ENCODE measurements at regions not wholly inside any gene's neighbourhood (a gene's known extent, or its start where the extent isn't known, plus 50 kb on each side); places are given as distances from the start of the nearest gene placed in this dataset.

DNA sequence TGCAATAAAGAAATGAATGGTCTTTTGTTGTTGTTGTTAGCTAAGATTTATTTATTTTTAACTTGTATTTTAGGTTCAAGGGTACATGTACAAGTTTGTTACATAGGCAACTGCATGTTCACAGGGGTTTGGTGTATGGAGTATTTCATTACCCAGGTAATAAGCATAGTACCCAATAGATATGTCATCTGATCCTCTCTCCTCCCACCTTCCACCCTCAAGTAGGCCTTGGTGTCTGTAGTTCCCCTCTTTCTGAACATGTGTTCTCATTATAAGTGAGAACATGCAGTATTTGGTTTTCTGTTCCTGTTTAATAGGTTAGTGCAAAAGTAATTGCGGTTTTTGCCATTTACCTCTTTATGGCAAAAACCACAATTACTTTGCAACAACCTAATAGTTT, 554.1 kb downstream of the TBC1D4 start:
- TF ChIP-seq, protein P1, sequence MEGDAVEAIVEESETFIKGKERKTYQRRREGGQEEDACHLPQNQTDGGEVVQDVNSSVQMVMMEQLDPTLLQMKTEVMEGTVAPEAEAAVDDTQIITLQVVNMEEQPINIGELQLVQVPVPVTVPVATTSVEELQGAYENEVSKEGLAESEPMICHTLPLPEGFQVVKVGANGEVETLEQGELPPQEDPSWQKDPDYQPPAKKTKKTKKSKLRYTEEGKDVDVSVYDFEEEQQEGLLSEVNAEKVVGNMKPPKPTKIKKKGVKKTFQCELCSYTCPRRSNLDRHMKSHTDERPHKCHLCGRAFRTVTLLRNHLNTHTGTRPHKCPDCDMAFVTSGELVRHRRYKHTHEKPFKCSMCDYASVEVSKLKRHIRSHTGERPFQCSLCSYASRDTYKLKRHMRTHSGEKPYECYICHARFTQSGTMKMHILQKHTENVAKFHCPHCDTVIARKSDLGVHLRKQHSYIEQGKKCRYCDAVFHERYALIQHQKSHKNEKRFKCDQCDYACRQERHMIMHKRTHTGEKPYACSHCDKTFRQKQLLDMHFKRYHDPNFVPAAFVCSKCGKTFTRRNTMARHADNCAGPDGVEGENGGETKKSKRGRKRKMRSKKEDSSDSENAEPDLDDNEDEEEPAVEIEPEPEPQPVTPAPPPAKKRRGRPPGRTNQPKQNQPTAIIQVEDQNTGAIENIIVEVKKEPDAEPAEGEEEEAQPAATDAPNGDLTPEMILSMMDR (IDR thresholded peaks at IDR 0.05 in 4 of 5, conservative IDR thresholded peaks at IDR 0.05 in 1 of 5) = no peak
- no peak for TF ChIP-seq POLR2A (IDR thresholded peaks at IDR 0.05)

Measured in gastrocnemius medialis (tissue), 4 donors.